OCI-LY7 (cell line): ENCODE measurements at regions not wholly inside any gene's neighbourhood (a gene's known extent, or its start where the extent isn't known, plus 50 kb on each side); places are given as distances from the start of the nearest gene placed in this dataset.

Experiments used
- CTCF ChIP-seq: fragments of 200-600 bp; sonication (generic); conservative IDR thresholded peaks from 2 replicates; pipeline ENCODE4 v1.5.1; 2014; ENCODE audit warnings: mild to moderate bottlenecking, antibody characterized with exemption, low read length, moderate library complexity, mixed read lengths
- EZH2phosphoT487 ChIP-seq: fragments of 200-600 bp; sonication (generic); IDR thresholded peaks from 2 replicates; pipeline ENCODE4 v1.6.1; 2018; ENCODE audit warnings: low read depth, borderline replicate concordance, mild to moderate bottlenecking, mixed run types, antibody characterized with exemption, low read length, moderate library complexity, mixed read lengths

GRCh38 chr2:120861576-120862191, 126.0 kb downstream of the GLI2 start:
- TF ChIP-seq CTCF (no peak), EZH2phosphoT487 (no peak)
